ENCODE measurements at regions not wholly inside any gene's neighbourhood (a gene's known extent, or its start where the extent isn't known, plus 50 kb on each side); places are given as distances from the start of the nearest gene placed in this dataset.
A peak's percentile ranks its signal among the peaks of the same experiment; 100 is the strongest.

- Histone ChIP-seq H3K27me3 (replicated peaks in 1 of 2; ENCODE audit: control insufficient read depth in 2 of 2, insufficient read depth in 2 of 2, low read length in 1 of 2) (no peaks in the 10 kb centered on the region), H3K36me3 (ENCODE audit: control insufficient read depth in 2 of 2, insufficient read depth in 2 of 2, low read length in 1 of 2) (no peaks in the 10 kb centered on the region), H3K4me1 (ENCODE audit: control insufficient read depth, insufficient read depth, low read length) (no peaks in the 10 kb centered on the region), H3K4me2 (ENCODE audit: control insufficient read depth, insufficient read depth) (no peak overlapping the region), H3K9ac (ENCODE audit: control insufficient read depth, insufficient read depth, low read length) (no peak overlapping the region), H4K20me1 (ENCODE audit: control insufficient read depth, insufficient read depth) (no peaks in the 10 kb centered on the region), H3K4me3 (no peak overlapping the region), H3K9me3 (replicated peaks; ENCODE audit: control insufficient read depth, insufficient read depth, low read length) (no peaks in the 10 kb centered on the region), H3K27ac (ENCODE audit: control insufficient read depth, insufficient read depth) (no peak overlapping the region), H3K79me2 (ENCODE audit: control insufficient read depth, insufficient read depth, low read length) (no peaks in the 10 kb centered on the region), H2AFZ (ENCODE audit: control insufficient read depth, low read depth, low read length) (no peak overlapping the region)
- ChIA-PET CTCF (interaction anchor here (1.3 to 1.6 kb wide), 3 partner anchors 9 to 519 kb away, joined by 3 to 5 read pairs (median 3); no protein-coding TSS in a partner anchor), SMC1A (ENCODE audit: uncharacterized antibody, unreplicated experiment) (interaction anchor here (0.8 kb wide), 1 partner anchor 48 kb away, joined by 3 read pairs; no protein-coding TSS in a partner anchor), RAD21 (ENCODE audit: unreplicated experiment) (no interaction called here), POLR2A (no interaction called here)
- in situ Hi-C loops (cut with MboI) (no loop called here), intact Hi-C loops (cut with micrococcal nuclease; ENCODE audit: unreplicated experiment) (no loop called here)
- FAIRE-seq (no peak), ATAC-seq (no peak), DNase-seq (ENCODE audit: low read depth, low spot score) (no peak)
- TF ChIP-seq ATF7 (IDR thresholded peaks at IDR 0.05; ENCODE audit: low read depth) (peak; percentile 67), BCLAF1 (IDR thresholded peaks at IDR 0.05) (no peak), NFYB (IDR thresholded peaks at IDR 0.05; ENCODE audit: insufficient read depth, low read depth, low read length) (0 out of 2 replicates have a peak, but pooled peaks have one; percentile 24), KDM1A (IDR thresholded peaks at IDR 0.05; ENCODE audit: borderline replicate concordance) (no peak), PAX5 (IDR thresholded peaks at IDR 0.05; ENCODE audit: borderline replicate concordance, low read depth, low read length) (no peak)
- WGBS (ENCODE audit: insufficient coverage, insufficient replicate concordance, low lambda C conversion rate, missing lambda C conversion rate): 71% methylated on average over 6 of the region's 6 CpGs
- no TSS peak for BruUV-seq (replicated peaks)
Observed at GRCh38 chr3:150268426-150269391, 139.4 kb upstream of the TSC22D2 start.
